ENCODE measurements at regions not wholly inside any gene's neighbourhood (a gene's known extent, or its start where the extent isn't known, plus 50 kb on each side); places are given as distances from the start of the nearest gene placed in this dataset.
"Not testable (repeated sequence)": the region's sequence is repeated elsewhere in the genome, so short reads cannot be mapped to it uniquely, and the experiment has no call there.

DNA sequence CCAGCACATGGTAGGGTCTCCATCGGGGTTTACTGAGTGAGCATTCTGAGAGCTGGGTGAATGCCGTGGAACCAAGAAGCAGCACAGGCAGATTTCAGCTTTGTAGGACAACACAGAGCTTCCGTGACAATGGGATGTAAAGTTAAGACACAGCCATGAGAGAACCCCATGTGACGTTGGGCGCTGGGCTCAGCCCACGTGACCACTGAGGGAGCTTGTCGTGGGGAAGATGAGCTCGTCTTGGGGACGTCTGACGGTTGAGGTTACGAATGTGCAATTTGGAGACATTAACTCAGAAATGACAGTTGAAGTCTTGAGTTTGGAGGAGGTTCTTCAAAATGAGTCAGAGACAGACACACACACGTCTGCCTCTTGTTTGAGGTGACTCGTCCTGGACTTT is 51.5 kb upstream of the MUC20 start:
- DNase-seq (ENCODE audit: low read depth) = not testable (repeated sequence)

GRCh38 chr3:195668131-195668766 is 52.5 kb upstream of the MUC20 start:
- DNase-seq (ENCODE audit: low read depth) = not testable (repeated sequence)

GRCh38 chr3:195665311-195665710 is 55.5 kb upstream of the MUC20 start:
- not testable (repeated sequence) for DNase-seq (ENCODE audit: low read depth)

- DNase-seq (ENCODE audit: low read depth) = not testable (repeated sequence)
These were observed 56.6 kb upstream of the MUC20 start for GRCh38 chr3:195664131-195664530.

GRCh38 chr3:195659136-195659533 is 61.6 kb upstream of the MUC20 start:
- DNase-seq (ENCODE audit: low read depth) = not testable (repeated sequence)

DNA sequence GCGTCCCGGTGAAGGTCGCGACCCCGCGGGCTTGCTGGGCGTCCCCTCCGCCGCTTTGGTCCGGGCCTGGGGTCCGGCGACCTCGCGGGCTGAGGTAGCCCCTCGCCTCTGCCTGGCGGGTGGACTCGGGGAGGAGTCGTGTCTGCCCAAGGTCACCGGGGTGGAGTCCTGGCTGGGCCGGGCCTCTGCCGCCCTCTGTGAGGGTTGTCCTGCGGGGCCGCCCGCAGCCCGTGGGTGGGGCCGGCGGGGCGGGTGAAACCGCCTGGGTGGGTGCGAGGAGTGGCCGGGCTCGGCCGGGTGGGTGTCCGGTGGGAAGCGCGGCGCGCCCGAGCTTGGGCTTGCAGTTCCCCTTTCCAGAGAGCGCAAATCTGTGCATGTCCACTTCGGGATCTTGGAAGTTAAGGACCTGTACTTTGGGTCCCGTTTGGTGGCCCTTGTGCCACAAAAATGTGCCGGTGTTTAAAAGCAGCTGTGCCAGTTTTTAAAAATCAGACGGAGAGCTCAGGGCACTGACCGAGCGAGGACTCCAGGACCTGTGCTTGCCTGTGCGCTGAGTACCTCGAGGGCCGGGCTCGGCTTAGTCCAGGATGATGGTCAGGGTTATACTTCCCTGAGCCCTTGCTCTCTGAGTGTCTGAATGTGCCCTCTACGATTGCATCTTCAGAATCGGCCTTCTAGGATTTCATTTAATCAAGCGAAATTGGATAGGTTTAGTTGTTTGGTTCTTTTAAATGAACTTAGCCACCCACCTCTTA is 62.2 kb upstream of the MUC20 start:
- not testable (repeated sequence) for DNase-seq (ENCODE audit: low read depth)

GRCh38 chr3:195657475-195658372 is 63.1 kb upstream of the MUC20 start:
- DNase-seq (ENCODE audit: low read depth) = peak; percentile 81

- DNase-seq (ENCODE audit: low read depth) = not testable (repeated sequence)
These were observed 64.7 kb upstream of the MUC20 start for GRCh38 chr3:195656091-195656490.

DNA sequence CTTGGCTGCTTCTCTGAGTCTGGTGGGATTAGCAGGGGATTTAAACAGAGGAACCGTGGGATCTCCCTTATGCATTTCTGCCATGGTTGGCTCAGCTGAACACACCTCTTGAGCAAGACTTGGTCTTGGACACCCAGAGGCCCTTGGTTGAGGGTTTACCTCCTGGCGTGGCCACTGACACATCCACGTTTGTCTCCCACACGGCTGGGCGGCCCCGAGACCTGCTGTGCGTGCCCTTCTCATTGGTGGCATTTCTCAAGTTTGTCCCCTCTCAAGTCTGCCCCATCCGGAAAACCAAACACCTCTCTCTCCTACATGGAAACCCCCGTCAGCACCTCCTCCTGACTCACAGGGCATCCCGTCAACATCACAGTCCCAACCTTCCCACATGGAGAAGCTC is 66.0 kb upstream of the MUC20 start:
- not testable (repeated sequence) for DNase-seq (ENCODE audit: low read depth)

- DNase-seq (ENCODE audit: low read depth) = not testable (repeated sequence)
These were observed 66.6 kb upstream of the MUC20 start for GRCh38 chr3:195654138-195654537.

GRCh38 chr3:195653641-195654040 is 67.1 kb upstream of the MUC20 start:
- DNase-seq (ENCODE audit: low read depth) = not testable (repeated sequence)

DNA sequence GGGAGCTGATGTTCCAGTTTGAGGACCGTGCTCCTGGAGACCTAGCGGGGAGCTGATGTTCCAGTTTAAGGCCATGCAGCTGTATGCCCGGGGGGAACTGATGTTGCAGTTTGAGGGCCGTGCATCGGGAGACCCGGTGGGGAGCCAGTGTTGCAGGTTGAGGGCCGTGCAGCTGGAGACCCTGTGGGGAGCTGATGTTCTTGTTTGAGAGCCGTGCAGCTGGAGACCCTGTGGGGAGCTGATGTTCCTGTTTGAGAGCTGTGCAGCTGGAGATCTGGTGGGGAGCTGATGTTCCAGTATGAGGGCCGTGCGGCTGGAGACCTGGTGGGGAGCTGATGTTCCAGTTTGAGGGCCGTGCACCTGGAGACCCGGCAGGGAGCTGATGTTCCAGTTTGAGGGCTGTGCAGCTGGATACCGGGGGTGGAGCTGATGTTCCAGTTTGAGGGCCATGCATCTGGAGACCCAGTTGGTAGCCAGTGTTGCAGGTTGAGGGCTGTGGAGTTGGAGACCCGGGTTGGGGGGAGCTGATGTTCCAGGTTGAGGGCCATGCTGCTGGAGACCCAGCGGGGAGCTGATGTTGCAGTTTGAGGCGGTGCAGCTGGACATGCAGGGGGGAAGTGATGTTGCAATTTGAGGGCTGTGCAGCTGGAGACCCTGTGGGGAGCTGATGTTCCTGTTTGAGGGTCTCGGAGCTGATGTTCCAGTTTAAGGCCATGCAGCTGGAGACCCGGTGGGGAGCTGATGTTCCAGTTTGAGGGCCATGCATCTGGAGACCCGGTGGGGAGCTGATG is 64.4 kb upstream of the APOD start:
- DNase-seq (ENCODE audit: low read depth) = not testable (repeated sequence)

- not testable (repeated sequence) for DNase-seq (ENCODE audit: low read depth)
These were observed 62.1 kb upstream of the APOD start for GRCh38 chr3:195645872-195646271.

- not testable (repeated sequence) for DNase-seq (ENCODE audit: low read depth)
These were observed 59.5 kb upstream of the APOD start for GRCh38 chr3:195643245-195643644.

GRCh38 chr3:195642311-195642710 is 58.6 kb upstream of the APOD start:
- DNase-seq (ENCODE audit: low read depth) = not testable (repeated sequence)

DNA sequence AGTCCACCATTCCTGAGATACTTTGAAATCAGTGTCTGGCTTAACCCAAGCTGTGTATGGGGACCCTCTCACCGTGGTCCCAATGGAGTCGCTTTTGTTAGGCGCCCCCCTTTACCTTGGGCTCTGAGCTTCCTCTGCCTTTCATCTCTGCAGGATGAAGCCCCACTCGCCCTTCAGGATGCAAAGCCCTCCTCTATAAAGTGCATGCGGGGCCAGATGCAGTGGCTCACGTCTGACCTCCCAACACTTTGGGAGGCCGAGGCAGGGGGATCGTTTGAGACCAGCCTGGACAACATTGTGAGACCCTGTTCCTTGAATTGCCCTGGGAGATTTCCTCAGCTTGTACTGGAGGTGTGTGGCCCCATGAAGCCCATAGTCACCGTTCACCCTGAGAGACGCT is 54.7 kb upstream of the APOD start:
- not testable (repeated sequence) for DNase-seq (ENCODE audit: low read depth)

- not testable (repeated sequence) for DNase-seq (ENCODE audit: low read depth)
These were observed 53.9 kb upstream of the APOD start for GRCh38 chr3:195637473-195638233.

- DNase-seq (ENCODE audit: low read depth) = not testable (repeated sequence)
These were observed 53.3 kb upstream of the APOD start for GRCh38 chr3:195637011-195637410.

- DNase-seq (ENCODE audit: low read depth) = not testable (repeated sequence)
These were observed 52.4 kb upstream of the APOD start for GRCh38 chr3:195635898-195636685.

Data from stimulated activated CD8-positive, alpha-beta memory T cell treated with anti-CD3 and anti-CD28 coated beads, Interleukin-7, amount 100 ng/mL, for 24 hours (primary cell).